NCI-H2171 (cell line): ENCODE measurements at regions not wholly inside any gene's neighbourhood (a gene's known extent, or its start where the extent isn't known, plus 50 kb on each side); places are given as distances from the start of the nearest gene placed in this dataset.

Experiments
- DNase-seq: peaks from one replicate; lab custom pipeline; 2025; lab: John Stamatoyannopoulos, UW

DNA sequence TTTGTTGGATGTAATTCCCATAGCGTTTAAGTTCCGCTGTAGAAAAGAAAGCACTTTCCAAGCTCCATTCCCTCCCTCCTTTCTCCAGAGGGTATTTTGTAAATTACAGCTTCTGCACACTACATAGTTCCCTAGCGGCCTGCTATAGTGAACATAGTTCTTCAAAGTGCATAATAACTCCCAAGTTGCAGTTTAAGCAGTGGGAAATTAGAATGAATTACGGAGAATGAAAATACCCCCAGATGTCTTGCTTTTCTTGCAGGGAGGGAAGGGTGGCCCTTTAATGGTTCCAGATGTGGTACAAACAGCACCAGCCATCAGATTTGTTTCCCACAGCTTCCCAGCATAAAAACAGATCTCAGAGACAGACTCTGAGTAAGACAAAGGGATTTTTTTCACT lies 893.9 kb downstream of the SUCLG1 start:
- DNase-seq = no peak

DNA sequence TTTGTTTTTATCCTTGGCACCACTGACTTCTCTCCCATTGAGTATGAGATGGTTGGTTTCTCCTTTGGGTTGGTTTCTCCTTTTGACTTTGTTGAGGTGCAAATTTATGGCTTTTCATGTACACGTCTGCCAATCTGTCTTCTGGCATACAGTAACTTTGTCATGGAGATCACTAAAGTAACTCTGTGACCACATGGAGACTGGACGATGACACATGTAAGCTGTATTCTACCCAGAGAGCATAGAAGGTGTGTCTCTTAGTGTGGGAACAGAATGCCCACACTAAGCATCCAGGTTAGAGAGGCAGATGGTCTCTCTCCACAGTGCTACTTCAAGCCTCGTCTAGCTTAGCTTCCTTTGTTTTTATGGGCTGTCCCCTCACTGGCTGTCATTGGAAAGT lies 897.5 kb downstream of the SUCLG1 start:
- no peak for DNase-seq

DNA sequence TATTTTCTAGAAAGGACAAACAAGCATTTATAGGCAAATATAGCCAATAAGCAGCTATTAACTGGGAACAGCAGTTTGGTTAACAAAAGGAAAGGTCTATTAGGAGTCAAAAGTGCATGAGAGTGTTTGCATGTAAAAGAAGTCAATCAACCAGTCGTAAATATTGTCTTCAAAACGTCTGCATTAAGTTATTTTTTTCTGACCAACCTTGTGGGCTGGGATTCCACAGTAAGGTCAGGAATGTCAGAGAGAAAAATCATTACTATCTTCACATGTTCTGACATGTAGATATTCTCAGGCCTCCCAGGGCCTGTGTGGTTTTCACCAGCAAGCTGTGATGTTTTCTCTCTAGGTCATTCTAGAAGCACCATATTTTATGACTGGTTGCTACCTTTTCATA lies 922.5 kb downstream of the SUCLG1 start:
- no peak for DNase-seq

DNA sequence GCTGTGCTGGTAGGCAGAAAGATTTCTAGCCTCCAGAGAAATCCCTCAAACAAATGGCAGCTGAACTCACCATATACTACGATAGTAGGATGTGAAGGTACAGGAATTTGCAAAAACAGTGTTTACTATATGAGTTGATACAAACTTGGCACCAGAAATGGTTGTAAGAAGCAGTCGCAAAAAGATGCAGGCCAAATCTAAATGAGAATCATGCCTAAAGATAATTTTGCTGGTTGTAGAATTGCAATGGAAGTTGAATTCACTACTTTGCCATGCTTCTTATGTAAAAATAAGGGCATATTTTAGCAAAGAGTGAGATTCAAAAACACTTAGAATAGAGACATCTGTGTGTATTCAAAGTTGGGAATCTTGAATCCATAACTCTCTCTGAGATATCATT lies 924.7 kb downstream of the SUCLG1 start:
- DNase-seq = no peak

DNA sequence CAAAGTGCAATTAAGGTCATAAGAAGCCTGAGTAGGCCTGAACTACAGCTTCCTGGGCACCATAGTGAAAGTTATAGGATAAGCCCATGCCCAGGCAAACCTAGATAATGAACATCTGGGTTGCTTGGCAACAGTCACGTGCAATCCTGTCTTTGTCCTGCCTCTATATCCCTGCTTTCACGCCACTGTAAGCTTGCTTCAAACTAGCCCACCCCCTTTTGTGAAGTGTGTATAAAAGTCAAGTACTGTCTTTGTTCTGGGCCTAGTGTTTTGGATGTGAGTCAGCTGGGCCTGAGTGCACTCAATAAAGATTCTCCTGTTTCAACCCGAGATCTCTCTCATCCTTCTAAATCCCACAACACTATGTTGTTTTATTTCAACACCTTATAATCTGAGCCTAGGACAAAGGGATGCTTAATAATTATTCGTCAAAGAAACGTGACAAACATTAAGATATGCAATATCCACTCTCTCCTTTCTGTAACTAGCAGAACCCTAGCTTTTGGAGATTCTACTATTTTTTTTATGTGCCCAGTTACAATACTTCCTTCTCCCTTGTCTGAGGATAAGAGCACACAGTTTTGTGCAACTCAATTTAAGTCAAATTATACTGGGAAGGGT lies 927.8 kb downstream of the SUCLG1 start:
- no peak for DNase-seq

DNA sequence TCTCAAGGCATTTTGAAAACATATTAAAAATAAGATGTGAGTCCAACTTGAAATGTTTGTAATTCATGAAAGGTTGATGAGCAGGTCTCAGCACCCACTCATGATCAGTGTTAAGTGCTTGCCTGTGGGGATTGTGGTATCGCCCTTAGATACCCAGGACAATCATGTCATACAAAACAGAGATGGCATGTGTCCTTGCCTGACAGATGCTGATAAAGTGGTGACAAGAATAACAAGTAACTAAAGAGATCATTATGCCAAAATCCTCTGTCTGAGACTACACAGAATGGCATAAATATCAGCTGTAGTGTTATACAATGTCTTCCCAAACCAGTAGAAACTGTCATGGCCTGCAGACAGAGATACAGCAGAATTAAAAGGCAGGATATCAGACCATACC lies 930.3 kb downstream of the SUCLG1 start:
- DNase-seq = no peak

DNA sequence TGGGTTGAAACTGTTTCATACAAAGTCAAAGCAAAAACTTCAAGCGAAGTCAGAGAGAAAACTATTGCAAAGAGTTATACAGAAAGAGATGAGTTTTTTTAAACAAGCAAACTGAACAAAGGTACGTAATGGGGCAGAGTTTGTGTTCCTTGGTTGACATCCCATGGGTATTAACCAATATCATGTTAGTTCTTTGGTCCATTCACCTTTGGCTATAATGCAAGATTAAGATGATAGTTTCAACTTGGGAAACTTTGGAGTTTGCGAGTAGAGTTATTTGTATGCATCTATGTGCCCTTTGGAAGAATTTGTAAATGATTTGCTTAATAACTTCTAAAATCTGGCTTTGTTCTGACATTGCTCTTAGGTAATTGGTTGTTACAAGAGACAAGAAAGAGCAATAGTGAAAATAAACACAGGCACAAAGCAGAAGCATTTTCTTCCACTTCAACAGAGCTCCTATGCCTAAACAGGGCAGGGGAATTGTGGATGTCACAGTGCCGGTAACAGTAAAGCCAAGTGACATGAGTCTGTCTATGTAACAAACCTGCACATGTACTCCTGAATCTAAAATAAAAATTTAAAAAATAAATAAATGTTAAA lies 936.1 kb downstream of the SUCLG1 start:
- no peak for DNase-seq

DNA sequence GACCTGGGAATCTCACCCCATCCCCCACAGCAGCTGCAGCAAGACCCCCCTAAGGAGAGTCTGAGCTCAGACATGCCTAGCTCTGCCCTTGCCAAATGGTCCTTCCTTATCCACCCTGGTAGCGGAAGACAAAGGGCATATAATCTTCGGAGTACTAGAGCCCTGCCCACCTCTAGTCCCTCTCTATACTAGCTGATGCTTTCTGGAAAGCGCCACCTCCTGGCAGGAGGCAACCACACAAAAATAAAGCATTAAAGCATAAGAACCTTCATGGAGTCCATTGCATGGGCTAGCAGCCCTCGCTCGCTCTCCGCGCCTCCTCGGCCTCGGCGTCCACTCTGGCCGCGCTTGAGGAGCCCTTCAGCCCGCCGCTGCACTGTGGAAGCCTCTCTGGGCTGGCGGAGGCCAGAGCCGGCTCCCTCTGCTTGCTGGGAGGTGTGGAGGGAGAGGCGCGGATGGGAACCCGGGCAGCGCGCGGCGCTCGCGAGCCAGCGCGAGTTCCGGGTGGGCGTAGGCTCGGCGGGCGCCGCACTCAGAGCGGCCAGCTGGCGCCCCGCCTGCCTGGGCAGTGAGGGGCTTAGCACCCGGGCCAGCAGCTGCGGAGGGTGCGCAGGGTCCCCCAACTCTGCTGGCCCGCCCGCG lies 941.2 kb downstream of the SUCLG1 start:
- DNase-seq = no peak

DNA sequence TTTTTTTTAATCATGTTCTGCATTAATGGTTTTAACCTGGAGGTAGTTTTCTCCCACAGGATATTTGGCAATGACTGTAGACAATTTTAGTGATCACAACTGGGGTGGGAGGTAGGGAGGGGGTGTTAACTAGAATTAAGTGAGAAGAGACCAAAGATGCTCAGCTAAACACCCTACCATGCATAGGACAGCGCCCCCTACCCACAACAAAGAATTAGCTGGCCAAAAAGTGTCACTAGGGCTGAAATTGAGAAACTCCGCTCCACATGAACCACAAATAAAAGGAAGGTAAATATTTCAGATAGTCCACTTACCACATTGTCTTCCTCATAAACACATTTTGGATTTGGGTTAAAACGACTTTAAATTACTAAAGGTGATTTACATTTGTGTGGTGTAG lies 942.6 kb downstream of the SUCLG1 start:
- no peak for DNase-seq

DNA sequence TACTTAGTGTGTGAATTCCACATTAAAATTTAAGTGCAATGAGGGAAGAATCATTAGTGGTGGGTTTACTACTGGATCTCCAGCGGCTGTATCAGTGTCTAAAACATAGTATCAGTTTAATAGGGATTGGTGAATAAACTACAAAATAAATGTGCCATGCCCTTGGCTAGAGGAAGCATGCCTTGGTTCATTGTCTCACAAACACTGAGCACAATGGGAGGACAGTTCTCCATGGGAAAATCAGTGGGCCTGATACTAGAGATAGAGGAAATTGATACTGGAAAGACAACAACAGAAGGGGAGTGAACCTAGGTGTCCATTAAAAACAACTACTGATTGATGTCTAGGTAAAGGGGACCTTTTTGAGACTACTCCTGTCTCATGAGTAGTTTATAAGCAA lies 971.6 kb downstream of the SUCLG1 start:
- DNase-seq = no peak

DNA sequence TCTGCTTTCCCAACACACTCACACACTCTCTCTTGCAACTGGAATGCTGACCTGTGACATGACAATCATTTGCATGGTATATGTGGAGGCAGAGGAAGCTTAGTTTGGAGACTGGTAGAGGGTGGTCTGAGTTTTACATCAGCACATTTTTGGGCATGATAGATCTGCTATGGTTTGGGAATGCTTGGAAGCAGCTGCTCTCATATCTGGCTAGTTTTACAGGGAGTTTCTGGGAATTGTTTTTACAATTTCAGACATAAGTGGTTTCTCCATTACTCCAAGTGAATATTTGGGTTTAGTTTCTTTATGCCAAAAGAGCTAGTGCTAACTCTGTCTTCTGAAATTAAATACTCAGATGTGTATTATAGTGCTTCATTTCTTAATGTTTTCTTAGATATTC lies 977.6 kb downstream of the SUCLG1 start:
- no peak for DNase-seq

DNA sequence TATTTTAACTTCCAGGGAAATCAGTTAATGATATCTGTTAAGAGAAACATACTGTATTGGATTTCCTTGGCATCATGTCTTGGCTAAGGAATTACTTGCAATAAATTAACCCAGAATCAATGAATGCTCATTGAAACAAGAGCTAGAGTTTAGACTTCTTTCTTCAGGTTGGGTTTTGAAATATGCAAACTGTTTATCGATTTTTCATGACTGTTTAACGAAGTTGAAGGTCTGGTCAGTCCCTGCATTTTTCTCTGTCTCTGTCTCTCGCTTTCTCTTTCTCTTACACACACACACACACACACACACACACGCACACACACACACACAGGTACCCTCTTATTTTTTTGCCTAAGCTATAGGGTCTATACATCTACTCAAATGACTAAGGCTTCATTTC lies 981.0 kb downstream of the SUCLG1 start:
- no peak for DNase-seq

DNA sequence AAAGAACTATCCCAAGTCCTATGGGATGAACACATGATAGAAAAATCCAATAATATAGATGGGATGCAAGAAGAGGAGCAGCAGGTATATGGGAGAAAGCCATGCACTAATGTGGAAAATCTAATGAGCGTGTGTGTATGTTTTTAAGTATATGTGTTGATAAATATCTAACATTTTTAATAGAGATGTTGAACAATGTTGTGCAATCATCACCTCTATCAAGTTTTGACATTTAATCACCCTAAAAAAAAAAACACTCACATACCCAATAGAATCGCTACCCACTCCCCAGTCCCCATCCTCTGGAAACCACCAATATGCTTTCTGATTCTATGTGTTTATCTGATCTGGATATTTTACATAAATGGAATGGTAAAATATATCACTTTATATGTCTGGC lies 983.7 kb downstream of the SUCLG1 start:
- DNase-seq = no peak

DNA sequence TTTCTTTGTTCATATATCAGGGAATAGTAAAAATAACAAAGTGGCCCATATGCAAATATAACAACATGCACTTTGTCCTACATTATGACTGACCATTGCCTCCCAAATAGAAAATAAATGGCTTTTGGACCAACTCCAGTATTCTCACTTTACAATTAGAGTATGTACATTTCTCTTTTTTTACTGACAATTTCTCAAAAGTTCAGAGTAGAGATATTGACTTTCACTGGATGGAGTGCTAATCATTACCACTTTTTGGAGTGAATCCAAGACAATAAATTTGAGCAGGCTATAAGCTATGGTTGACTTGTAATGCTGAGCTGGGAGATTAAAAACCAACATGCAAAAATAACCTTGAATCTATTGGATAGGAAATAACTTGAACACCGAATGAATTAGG lies 987.4 kb downstream of the SUCLG1 start:
- no peak for DNase-seq

DNA sequence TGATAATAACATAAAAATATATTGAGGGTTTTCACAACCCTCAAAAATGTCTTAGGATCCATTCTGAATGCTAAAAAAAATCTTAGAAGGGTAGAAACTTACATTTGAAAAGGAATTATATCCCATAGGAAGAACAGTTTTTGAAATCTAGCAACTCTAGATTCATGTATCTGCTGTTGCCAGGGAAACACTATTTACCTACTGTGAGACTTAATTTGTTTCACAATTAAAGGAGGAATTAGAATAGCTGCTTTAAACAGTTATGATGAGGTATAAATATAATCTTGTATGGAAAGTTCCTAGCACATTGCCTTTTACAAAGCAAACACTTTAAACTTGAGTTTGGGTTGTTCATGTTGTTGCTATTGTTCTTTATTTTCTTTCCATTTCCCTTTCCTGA lies 988.2 kb downstream of the SUCLG1 start:
- DNase-seq = no peak

DNA sequence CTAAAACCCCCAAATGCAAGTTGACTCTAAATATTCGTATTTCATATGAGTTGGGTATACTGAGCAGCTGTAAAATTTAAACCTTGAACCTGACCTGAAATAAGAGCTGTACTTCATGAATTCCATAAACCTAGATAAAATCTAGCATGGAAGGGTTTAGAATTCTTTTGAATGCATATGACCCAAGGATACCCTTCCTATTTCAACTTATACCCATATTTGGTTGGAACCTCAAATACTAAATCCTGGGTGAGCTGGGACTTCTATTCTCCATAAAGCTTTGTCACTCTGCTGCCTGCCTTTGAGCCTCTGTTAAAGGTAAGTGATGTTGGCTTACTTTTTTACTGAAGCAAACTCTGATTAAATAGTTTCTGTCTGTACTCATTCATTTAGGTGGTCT lies 994.6 kb downstream of the SUCLG1 start:
- no peak for DNase-seq

DNA sequence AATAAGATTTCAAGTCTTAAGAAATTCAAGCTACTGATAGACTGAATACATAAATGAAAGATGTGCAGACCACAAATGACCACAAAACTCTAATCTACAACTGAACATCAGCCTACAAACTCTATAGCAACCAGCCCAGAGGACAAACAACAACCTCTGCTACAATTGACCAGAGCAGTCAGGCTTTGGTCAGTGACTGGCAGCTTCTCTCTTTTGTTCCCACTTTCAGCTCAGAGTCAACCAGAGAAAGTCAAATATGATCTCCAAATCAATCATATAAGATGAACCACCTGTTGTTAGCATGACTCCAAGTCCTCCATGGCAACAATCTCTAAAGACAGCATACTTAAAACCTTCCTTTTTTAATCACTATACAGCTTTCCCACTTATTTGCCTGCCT lies 996.2 kb downstream of the SUCLG1 start:
- no peak for DNase-seq

DNA sequence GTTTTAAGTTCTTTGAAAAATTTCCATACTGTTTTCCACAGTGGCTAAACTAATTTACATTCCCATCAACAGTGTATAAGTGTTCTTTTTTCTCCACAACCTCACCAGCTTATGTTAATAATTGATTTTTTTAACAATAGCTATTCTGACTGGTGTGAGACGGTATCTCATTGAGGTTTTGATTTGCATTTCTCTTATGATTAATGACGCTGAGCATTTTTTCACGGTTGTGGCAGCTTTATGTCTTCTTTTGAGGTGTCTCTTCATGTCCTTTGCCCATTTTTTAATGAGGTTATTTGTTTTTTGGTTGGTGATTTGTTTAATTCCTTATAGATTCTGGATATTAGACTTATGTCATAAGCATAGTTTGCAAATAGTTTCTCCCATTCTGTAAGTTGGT lies 997.9 kb downstream of the SUCLG1 start:
- DNase-seq = no peak

DNA sequence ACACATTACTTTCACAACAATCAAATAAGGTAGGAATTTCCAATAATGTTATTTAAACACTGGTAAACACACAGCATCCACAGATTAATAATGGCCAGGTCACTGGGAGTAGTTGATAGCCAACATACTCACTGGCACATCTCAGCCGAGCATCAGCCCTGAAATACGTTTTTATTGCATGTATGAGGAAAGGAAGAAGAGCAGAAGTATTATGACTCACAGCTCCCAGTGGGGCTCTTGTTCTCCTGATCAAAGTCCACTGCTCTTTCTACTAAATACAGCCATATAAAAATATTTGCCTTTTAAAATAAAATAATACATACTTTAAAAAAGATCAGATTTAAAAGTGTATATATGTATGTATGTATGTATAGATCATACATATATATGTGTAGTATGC lies 999.6 kb downstream of the SUCLG1 start:
- DNase-seq = no peak

DNA sequence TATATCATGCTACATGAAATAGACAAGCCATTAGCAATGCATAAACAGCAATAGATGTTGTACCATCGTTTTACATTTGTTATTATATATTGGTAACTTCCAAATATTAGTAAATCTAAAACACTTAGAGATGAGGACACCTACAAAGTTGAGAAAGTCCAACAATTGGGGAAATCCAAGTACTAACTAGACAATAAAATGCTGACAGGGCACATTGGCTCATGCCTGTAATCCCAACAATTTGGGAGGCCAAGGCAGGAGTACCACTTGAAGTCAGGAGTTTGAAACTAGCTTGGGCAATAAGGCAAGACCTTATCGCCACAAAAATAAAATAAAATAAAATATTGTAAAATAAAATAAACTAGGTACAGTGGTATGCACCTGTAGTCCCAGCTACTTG lies 1023.1 kb downstream of the SUCLG1 start:
- no peak for DNase-seq

DNA sequence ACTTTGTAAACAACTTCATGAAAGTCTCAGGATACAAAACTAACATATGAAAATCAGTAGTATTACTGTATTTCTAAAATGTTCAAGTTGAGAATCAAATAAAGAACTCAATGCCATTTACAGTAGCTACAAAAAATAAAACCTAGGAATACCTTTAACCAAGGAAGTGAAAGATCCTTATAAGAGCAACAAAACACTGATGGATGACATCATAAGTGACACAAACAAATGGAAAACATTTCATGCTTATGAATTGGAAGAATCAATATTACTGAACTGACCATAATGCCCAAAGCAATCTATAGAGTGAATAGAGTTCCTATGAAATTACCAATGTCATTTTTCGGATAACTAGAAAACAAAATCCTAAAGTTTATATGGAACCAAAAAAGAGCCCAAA lies 1038.1 kb downstream of the SUCLG1 start:
- no peak for DNase-seq

DNA sequence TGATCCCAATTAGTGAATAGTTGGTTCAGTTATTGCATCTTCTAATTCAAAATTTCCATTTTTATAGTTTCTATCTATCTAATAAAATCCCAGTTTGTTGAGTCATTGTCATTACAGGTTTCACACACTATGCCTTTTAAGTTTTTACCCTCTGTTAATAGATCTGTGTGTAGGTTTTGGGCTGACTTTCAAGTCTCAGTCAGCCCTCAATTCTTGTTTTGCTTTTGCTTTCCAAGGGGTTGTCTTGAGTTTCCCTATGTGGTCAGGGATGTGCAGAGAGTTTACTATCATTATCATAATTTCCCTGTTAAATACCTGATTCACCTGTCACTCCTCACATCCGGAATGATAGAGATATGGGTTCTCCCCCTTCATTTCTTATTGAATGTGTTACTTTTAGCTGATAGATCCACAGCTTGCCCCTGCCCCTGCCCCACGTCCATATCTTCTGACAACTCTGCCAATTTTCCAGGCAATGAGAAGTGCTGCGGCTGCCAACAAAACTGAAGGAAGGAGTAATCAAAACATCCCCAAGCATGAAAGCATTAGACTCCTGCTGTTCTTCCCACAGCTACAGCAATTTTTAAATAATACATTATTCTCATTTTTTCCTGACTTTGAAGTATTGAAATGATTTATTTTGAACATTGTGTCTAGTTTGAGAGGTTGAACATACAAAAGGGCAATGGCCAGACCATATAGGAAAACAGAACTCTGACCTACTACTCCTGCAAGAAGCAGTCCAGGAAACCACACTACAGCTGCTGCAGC lies 1064.8 kb downstream of the SUCLG1 start:
- no peak for DNase-seq

DNA sequence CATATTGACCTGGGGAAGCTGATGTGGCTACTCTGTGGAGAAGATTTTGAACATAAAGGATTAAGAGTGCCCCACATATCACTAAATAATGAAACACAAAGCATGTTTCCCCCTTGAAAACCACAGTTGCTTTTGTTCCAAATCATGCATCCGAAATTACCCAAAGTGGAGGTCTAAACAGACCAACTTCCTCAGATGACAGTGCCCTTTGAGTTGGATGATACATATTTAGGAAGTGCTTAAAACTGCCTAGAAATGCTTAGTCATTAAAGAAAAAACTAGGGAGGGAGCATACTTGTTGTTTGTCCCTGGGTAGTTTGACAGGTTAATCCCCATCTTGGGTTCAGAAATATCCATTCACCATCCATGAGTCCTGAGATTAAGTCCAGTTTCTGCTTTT lies 1070.3 kb downstream of the SUCLG1 start:
- no peak for DNase-seq
